ENCODE measurements at regions not wholly inside any gene's neighbourhood (a gene's known extent, or its start where the extent isn't known, plus 50 kb on each side); places are given as distances from the start of the nearest gene placed in this dataset.

- no peak for ATAC-seq
- 29 to 30% methylated on average over 4 of the region's 4 CpGs for WGBS, 2 donors (ENCODE audit: low coverage in 1 of 2)
- no peaks in the 10 kb centered on the region for H3K36me3 ChIP-seq
- TF ChIP-seq POLR2AphosphoS5 (IDR thresholded peaks at IDR 0.05) (no peak), POLR2A (IDR thresholded peaks at IDR 0.05) (no peak), CTCF (IDR thresholded peaks at IDR 0.05) (no peak), EP300 (IDR thresholded peaks at IDR 0.05) (no peak)
- no peaks in the 10 kb centered on the region for H3K4me1 ChIP-seq
- H3K27ac ChIP-seq: no peak overlapping the region
- no peak overlapping the region for H3K4me3 ChIP-seq
- no peaks in the 10 kb centered on the region for H3K9me3 ChIP-seq
- peaks cover 33% of the 10 kb centered on the region for H3K27me3 ChIP-seq
Measured at GRCh38 chr2:173419506-173419905, 64.8 kb downstream of the CDCA7 start.

- WGBS, 2 donors (ENCODE audit: low coverage in 1 of 2): 40 to 56% methylated on average over 1 to 2 of the region's 2 CpGs
- H3K9me3 ChIP-seq: no peaks in the 10 kb centered on the region
- H3K4me3 ChIP-seq: no peak overlapping the region
- ATAC-seq: no peak
- no peak overlapping the region for H3K27ac ChIP-seq
- no peak for TF ChIP-seq POLR2A (IDR thresholded peaks at IDR 0.05)
- no peak for TF ChIP-seq CTCF (IDR thresholded peaks at IDR 0.05)
- TF ChIP-seq EP300 (IDR thresholded peaks at IDR 0.05): no peak
- TF ChIP-seq POLR2AphosphoS5 (IDR thresholded peaks at IDR 0.05): no peak
- H3K27me3 ChIP-seq: peaks cover 11% of the 10 kb centered on the region
- H3K4me1 ChIP-seq: peaks cover 0 to 3% (median 0%) of the 10 kb centered on the region in 3 donors
- H3K36me3 ChIP-seq: no peaks in the 10 kb centered on the region
Measured at GRCh38 chr2:173424886-173425285, 70.2 kb downstream of the CDCA7 start.

GRCh38 chr2:173427887-173428668 is 73.4 kb downstream of the CDCA7 start:
- H3K4me3 ChIP-seq: no peak overlapping the region
- WGBS, 2 donors (ENCODE audit: low coverage in 1 of 2): 67 to 70% methylated on average over 3 to 5 of the region's 6 CpGs
- TF ChIP-seq EP300 (IDR thresholded peaks at IDR 0.05) (no peak), POLR2A (IDR thresholded peaks at IDR 0.05) (no peak), CTCF (IDR thresholded peaks at IDR 0.05) (no peak), POLR2AphosphoS5 (IDR thresholded peaks at IDR 0.05) (no peak)
- H3K4me1 ChIP-seq: peaks cover 0 to 3% (median 0%) of the 10 kb centered on the region in 3 donors
- H3K27me3 ChIP-seq: peaks cover 9% of the 10 kb centered on the region
- H3K27ac ChIP-seq: no peak overlapping the region
- no peak for ATAC-seq
- no peaks in the 10 kb centered on the region for H3K36me3 ChIP-seq
- no peaks in the 10 kb centered on the region for H3K9me3 ChIP-seq

- no peak for TF ChIP-seq POLR2AphosphoS5 (IDR thresholded peaks at IDR 0.05)
- Histone ChIP-seq H3K36me3 (no peaks in the 10 kb centered on the region), H3K4me3 (no peak overlapping the region), H3K4me1 (peaks cover 0 to 3% (median 0%) of the 10 kb centered on the region in 3 donors), H3K27ac (no peak overlapping the region), H3K27me3 (peaks cover 9% of the 10 kb centered on the region), H3K9me3 (no peaks in the 10 kb centered on the region)
- 67 to 69% methylated on average over 5 of the region's 5 CpGs for WGBS, 2 donors (ENCODE audit: low coverage in 1 of 2)
- ATAC-seq: no peak
Measured at GRCh38 chr2:173431191-173431590, 76.5 kb downstream of the CDCA7 start.

GRCh38 chr2:173432049-173432754 is 77.5 kb downstream of the CDCA7 start:
- Histone ChIP-seq H3K4me1 (peaks cover 0 to 3% (median 0%) of the 10 kb centered on the region in 3 donors), H3K9me3 (no peaks in the 10 kb centered on the region), H3K36me3 (no peaks in the 10 kb centered on the region), H3K27me3 (peaks cover 9% of the 10 kb centered on the region), H3K4me3 (no peak overlapping the region), H3K27ac (no peak overlapping the region)
- ATAC-seq: no peak
- 59 to 87% methylated on average over 7 of the region's 7 CpGs for WGBS, 2 donors (ENCODE audit: low coverage in 1 of 2)
- no peak for TF ChIP-seq POLR2AphosphoS5 (IDR thresholded peaks at IDR 0.05)
- TF ChIP-seq POLR2A (IDR thresholded peaks at IDR 0.05): no peak
- TF ChIP-seq CTCF (IDR thresholded peaks at IDR 0.05): no peak
- TF ChIP-seq EP300 (IDR thresholded peaks at IDR 0.05): no peak

Measured in gastroesophageal sphincter (tissue), 4 donors.